Ovary (tissue), 3 donors: ENCODE measurements at regions not wholly inside any gene's neighbourhood (a gene's known extent, or its start where the extent isn't known, plus 50 kb on each side); places are given as distances from the start of the nearest gene placed in this dataset.

Experiments used
- CTCF ChIP-seq, 3 donors: fragments of 450-650 bp in 2 of 3; fragments of 200-600 bp in 1 of 3; IDR thresholded peaks; one replicate each; pipeline versions ENCODE4 v1.5.1 to v1.8.0; 2016 to 2022; ENCODE audit warnings: antibody characterized with exemption in 3 of 3, mild to moderate bottlenecking in 1 of 3
- EP300 ChIP-seq: sonication (generic); formaldehyde crosslinking; IDR thresholded peaks from one replicate; pipeline ENCODE4 v1.6.1; 2017; ENCODE audit warnings: antibody characterized with exemption
- donor health status: DM: no; HTN: no; CAD: no.

GRCh38 chr18:65439188-65439587, 311.6 kb upstream of the CDH7 start:
- TF ChIP-seq EP300 (no peak), CTCF (IDR thresholded peaks at IDR 0.05) (no peak)
